Spleen (tissue), 3 donors: ENCODE measurements at regions not wholly inside any gene's neighbourhood (a gene's known extent, or its start where the extent isn't known, plus 50 kb on each side); places are given as distances from the start of the nearest gene placed in this dataset.

Experiments
- POLR2A ChIP-seq, 3 donors: fragments of 450-650 bp; IDR thresholded peaks; one replicate each; pipeline ENCODE4 v1.5.1; 2017; ENCODE audit warnings: antibody characterized with exemption in 3 of 3, mild to moderate bottlenecking in 1 of 3
- POLR2AphosphoS5 ChIP-seq, 3 donors: sonication (generic); formaldehyde crosslinking; IDR thresholded peaks; one replicate each; pipeline ENCODE4 v1.5.1; 2017; ENCODE audit warnings: antibody characterized with exemption in 3 of 3

DNA sequence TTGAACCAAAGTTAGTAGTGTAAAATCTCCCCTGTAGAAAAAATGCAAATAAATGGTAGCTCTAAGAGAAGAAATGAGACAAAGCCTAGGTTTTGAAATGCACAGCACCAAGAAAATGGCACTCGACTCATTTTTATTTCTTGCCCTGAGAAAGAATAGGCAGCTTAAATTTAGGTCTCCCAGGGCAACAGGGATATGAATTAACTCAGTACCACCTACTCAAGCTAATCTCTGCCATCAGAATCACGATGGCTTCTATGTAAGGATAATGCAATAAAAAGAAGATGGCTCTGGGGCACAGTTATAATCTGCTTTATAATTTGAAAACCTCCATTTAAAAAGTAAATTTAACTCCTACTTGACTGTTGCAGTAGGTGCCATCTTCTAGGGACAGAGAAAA, 1784.3 kb downstream of the LRRC4C start:
- TF ChIP-seq POLR2AphosphoS5 (IDR thresholded peaks at IDR 0.05) (no peak), POLR2A (IDR thresholded peaks at IDR 0.05) (no peak)
